HG03520 (cell line): ENCODE measurements at regions not wholly inside any gene's neighbourhood (a gene's known extent, or its start where the extent isn't known, plus 50 kb on each side); places are given as distances from the start of the nearest gene placed in this dataset.
"Not testable (repeated sequence)": the region's sequence is repeated elsewhere in the genome, so short reads cannot be mapped to it uniquely, and the experiment has no call there.

Experiments
- ATAC-seq: cut with Tn5 transposase; IDR thresholded peaks from one replicate; pipeline ENCODE4 v1.9.1; 2021; ENCODE audit warnings: mild to moderate bottlenecking, moderate library complexity; ENCODE audit not compliant: unreplicated experiment

DNA sequence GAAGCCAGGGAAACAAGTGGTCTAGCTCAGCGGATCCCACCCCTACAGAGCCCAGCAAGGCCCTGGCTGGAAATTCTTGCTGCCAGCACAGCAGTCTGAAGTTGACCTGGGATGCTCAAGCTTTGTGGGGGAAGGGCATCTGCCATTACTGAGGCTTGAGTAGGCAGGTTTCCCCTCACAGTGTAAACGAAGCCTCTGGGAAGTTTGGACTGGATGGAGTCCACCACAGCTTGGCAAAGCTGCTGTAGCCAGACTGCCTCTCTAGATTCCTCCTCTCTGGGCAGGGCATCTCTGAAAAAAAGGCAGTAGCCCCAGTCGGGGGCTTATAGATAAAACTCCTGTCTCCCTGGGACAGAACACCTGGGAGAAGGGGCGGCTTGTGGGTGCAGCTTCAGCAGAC lies 365.9 kb upstream of the SALL1 start:
- ATAC-seq = not testable (repeated sequence)

- ATAC-seq = no peak
Measured at GRCh38 chr16:51510416-51510815, 359.3 kb upstream of the SALL1 start.

DNA sequence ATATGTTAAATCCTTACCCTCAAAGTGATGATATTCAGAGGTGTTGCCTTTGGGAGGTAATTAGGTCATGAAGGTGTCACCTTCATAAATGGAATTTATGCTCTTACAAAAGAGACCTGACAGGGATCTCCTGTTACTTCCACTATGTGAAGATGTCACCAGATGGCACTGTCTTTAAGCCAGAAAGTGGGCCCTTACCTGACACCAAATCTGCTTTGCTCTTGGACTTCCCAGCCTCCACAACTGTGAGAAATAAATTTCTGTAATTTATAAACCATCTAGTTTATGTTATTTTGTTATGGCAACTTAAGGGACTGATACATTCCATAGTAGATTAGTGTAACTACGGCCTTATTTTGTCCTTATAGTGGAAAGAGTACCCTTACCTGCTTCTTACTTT lies 358.3 kb upstream of the SALL1 start:
- no peak for ATAC-seq

- ATAC-seq = no peak
Measured at GRCh38 chr16:51508490-51509212, 357.6 kb upstream of the SALL1 start.

- no peak for ATAC-seq
Measured at GRCh38 chr16:51507286-51507685, 356.2 kb upstream of the SALL1 start.

- ATAC-seq = no peak
Measured at GRCh38 chr16:51500306-51500705, 349.2 kb upstream of the SALL1 start.

DNA sequence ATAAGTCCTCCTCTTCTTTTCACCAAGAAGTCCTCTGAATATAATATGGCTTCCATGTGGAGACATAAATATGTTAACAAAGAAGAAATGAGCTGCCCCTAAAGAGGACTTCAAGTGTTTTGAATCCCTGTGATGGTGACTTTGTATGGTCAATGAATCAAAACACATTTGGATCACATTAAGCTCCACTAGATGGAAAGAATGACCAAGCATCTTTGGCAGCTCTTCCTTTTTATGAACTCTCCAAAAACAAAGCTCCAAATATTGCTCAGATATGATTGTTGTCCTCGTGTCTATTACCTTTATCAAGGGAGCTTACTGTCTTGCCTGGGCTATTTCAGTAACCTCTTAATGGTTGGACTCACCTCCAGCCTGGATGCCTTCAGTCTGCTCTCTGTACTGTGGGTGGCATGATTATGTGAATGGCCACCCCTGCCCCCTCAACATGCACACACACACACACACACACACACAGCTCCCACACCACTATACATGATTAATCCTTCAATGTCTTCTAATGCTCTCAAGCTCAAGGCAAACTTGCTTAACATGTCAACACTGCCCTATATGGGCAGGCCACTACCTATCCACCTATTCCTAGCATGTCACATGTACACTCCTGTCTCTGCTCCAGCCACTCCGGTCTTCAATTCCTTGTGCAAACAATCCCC lies 346.6 kb upstream of the SALL1 start:
- ATAC-seq = no peak

DNA sequence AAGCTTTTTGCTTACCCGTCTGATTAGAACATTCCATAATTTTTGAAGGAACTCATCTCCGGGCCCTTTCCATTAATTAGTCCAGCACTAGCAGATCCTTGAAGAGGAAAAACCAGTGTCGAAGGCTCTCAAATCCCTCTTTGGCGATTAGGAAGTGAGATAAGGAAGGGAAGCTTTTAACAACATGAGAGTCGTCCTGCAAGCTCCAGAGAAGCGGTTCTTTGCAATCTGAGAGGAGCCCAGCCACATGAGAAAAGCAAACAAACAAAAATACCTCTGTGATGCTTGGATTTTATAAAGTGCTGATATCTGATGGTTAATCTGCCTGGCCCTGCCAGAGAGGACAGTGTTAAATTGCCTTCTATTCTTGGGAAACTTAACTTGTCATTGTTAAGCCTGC lies 339.8 kb upstream of the SALL1 start:
- ATAC-seq = no peak

DNA sequence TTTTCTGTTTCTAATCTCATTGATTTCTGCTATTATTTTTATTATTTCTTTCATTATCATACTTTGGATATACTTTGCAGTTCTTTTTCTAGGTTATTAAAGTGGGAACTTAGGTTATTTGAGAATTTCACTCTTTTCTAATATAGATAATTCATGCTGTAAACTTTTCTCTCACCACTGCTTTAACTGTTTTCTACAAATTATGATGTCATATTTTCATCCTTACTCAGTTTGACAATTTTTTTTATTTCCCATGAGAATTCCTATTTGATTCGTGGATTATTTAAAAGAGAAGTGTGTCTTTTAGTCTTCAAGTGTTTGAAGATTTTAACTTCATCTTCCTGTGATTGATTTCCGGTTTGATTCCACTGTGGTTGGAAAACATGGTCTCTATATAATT lies 336.8 kb upstream of the SALL1 start:
- no peak for ATAC-seq

DNA sequence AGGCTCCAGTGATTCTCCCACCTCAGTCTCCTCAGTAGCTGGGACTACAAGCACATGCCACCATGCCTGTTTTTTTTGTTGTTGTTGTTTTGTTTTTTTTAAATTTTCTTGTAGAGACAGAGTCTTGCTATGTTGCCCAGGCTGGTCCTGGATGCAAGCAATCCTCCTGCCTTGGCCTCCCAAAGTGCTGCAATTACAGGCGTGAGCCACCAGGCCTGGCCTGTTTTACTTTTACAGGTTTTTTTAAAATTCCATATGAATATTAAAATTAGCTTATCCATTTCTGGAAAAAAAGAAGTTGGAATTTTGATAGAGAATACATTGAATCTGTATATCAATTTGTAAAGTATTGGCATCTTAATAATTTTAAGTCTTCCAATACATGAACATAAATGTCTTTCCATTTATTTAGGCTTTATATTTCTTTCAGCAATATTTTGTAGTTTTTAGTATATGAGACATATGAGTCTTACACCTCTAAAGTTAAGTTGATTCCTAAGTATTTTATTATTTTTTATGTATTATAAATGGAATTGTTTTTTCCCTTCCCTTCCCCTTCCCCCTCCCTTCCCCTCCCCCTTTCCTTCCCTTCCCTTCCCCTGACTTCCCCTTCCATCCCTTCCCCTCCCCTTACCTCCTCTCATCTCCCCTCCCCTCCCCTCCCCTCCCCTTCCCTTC lies 323.5 kb upstream of the SALL1 start:
- ATAC-seq = no peak

- no peak for ATAC-seq
Measured at GRCh38 chr16:51473091-51473490, 322.0 kb upstream of the SALL1 start.

DNA sequence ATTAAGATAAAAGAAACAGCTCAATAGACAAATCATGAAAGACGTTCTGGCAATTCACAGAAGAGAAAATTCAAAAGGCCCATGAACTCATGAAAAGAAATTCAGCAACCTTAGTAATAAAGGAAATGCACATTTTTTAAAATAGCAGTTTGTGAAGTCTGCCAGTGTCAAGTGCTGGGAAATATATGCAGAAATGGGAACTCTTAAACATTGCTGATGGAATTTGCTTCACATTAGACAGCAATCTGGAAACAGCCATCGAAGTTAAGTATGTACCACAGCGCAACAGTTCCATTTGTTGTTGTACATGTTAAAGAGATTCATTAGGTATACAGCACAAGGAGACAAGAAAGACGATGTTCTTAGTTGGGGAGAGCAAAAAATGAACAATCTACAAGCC lies 319.4 kb upstream of the SALL1 start:
- ATAC-seq = no peak

DNA sequence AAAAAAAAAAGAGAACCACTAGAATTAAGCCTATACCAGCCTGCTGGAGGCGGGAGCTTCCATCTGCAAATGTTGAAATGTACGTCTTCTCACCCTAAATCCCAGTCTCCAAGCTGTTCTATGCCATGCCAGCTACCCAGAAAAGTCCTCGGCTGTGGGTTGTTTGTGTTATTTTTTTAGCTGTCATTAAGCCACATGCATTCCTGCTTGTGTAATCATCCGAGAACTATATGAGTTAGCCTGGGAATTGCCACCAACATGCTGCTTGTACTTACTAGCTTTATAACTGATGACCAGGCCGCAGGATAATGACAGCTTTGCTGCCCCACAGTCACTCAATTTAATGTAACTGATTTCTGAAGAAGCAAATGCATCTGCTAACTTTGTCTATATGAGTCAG lies 313.9 kb upstream of the SALL1 start:
- no peak for ATAC-seq

- no peak for ATAC-seq
Measured at GRCh38 chr16:51461255-51461654, 310.2 kb upstream of the SALL1 start.

- ATAC-seq = no peak
Measured at GRCh38 chr16:51458356-51459140, 307.5 kb upstream of the SALL1 start.

DNA sequence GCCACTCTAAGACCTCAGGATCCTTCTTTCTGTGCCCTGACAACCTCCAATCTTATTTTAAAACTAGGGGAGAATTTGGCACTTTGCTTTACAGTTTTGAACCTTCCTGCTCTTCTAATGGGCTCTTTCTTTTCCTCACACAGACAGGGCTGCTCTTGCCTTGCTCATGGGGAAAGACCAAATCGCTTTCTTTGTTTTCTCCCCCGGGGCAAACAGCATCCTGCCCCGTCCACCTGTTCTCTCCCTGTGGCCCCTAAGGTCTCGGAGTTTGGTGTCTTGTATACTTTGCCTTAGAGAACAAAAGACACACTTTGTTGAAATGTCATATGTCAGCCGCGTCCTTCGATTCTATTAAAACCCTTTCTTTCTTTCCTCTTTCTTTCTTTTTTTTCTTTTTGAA lies 306.7 kb upstream of the SALL1 start:
- no peak for ATAC-seq

DNA sequence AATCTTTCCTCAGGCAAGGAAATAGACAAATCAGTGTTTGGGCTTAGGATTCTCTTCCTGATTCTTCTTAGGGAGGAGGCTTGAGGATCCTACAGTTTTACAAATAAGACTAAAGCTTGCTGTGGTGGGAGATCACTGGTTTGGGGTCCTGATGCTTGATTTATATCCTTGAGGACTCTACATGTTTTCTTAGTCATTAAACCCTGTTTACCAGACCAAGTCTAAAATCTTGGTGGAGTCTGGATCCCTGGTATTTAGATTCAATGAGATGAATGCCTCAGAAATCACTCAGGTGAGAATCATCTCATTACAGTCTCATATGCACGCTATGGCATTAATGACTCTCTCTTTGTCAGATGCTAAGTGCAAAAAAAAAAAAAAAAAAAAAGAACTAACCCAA lies 304.3 kb upstream of the SALL1 start:
- no peak for ATAC-seq

- ATAC-seq = no peak
Measured at GRCh38 chr16:51453251-51453650, 302.2 kb upstream of the SALL1 start.

GRCh38 chr16:51450909-51451308 lies 299.8 kb upstream of the SALL1 start:
- no peak for ATAC-seq

- no peak for ATAC-seq
Measured at GRCh38 chr16:51450376-51450775, 299.3 kb upstream of the SALL1 start.

DNA sequence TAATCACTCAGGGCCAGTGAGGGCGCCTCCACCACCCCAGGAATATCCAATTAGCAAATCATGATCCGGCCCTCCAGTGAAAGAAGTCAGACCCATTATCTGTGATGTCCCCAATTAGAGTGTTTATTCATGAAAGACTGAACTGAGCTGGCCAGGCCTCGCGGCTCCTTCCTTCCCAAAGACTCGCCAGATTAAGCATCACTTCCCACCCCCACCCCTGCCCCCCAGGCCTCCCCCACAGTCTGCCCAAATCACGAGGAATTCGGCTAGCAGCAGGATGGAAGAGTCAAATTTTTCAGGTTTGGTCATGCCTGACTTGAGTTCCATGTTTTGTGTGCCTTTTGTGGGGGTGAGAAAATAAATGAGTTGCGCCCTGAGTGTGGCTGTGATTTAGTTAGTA lies 298.4 kb upstream of the SALL1 start:
- ATAC-seq = no peak
